Osteocyte (in vitro differentiated cells): ENCODE measurements at regions not wholly inside any gene's neighbourhood (a gene's known extent, or its start where the extent isn't known, plus 50 kb on each side); places are given as distances from the start of the nearest gene placed in this dataset.

Experiments used
- DNase-seq: peaks from one replicate; pipeline ENCODE4 v3.0.0; 2021; ENCODE audit warnings: mixed read lengths; ENCODE audit not compliant: unreplicated experiment; ENCODE audit errors: extremely low spot score
- H3K27ac Mint-ChIP-seq: one replicate; pipeline ENCODE4 v1.8.0; 2021; ENCODE audit warnings: mild to moderate bottlenecking, mixed read lengths; ENCODE audit not compliant: unreplicated experiment
- H3K27me3 Mint-ChIP-seq: one replicate; pipeline ENCODE4 v1.8.0; 2021; ENCODE audit warnings: mixed read lengths; ENCODE audit not compliant: unreplicated experiment
- H3K36me3 Mint-ChIP-seq: one replicate; pipeline ENCODE4 v1.8.0; 2021; ENCODE audit warnings: mixed read lengths; ENCODE audit not compliant: unreplicated experiment
- H3K4me1 Mint-ChIP-seq: one replicate; pipeline ENCODE4 v1.8.0; 2021; ENCODE audit warnings: mixed read lengths; ENCODE audit not compliant: unreplicated experiment
- H3K4me3 Mint-ChIP-seq: one replicate; pipeline ENCODE4 v1.8.0; 2021; ENCODE audit warnings: mild to moderate bottlenecking, moderate library complexity, mixed read lengths; ENCODE audit not compliant: unreplicated experiment
- H3K9me3 Mint-ChIP-seq: one replicate; pipeline ENCODE4 v1.8.0; 2021; ENCODE audit warnings: mixed read lengths; ENCODE audit not compliant: unreplicated experiment
- TF ChIP-seq, protein P1 (sequence below): fragments of 200-600 bp; sonication (generic); IDR thresholded peaks from 2 replicates; pipeline ENCODE4 v1.5.0; 2021; ENCODE audit warnings: antibody characterized with exemption, mild to moderate bottlenecking, moderate library complexity

DNA sequence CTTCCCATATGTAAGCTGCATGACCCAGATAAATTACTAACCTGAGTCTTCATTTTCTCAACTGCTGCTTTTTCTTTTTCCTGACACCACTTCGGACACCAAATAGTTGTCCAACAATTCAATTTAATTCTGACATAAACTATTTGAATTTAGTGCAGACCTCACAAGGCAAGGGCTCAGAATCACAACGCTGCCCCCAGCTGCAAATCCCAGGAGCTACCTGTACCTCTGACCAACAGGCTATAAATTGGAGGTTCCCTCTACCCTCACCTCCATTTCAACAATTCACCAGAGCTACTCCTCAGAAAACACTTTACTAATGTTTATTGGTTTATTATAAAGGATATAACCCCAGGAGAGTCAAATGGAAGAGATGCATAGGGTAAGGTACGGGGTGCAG, 737.6 kb downstream of the NTRK3 start:
- no peak for DNase-seq
- no peak overlapping the region for H3K27ac Mint-ChIP-seq
- H3K4me1 Mint-ChIP-seq: no peaks in the 10 kb centered on the region
- no peaks in the 10 kb centered on the region for H3K27me3 Mint-ChIP-seq
- peaks cover 28% of the 10 kb centered on the region for H3K9me3 Mint-ChIP-seq
- TF ChIP-seq, protein P1, sequence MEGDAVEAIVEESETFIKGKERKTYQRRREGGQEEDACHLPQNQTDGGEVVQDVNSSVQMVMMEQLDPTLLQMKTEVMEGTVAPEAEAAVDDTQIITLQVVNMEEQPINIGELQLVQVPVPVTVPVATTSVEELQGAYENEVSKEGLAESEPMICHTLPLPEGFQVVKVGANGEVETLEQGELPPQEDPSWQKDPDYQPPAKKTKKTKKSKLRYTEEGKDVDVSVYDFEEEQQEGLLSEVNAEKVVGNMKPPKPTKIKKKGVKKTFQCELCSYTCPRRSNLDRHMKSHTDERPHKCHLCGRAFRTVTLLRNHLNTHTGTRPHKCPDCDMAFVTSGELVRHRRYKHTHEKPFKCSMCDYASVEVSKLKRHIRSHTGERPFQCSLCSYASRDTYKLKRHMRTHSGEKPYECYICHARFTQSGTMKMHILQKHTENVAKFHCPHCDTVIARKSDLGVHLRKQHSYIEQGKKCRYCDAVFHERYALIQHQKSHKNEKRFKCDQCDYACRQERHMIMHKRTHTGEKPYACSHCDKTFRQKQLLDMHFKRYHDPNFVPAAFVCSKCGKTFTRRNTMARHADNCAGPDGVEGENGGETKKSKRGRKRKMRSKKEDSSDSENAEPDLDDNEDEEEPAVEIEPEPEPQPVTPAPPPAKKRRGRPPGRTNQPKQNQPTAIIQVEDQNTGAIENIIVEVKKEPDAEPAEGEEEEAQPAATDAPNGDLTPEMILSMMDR: no peak
- H3K36me3 Mint-ChIP-seq: no peaks in the 10 kb centered on the region
- no peak overlapping the region for H3K4me3 Mint-ChIP-seq

GRCh38 chr15:87508086-87508485, 748.5 kb downstream of the NTRK3 start:
- H3K27me3 Mint-ChIP-seq: no peaks in the 10 kb centered on the region
- TF ChIP-seq, protein P1: no peak
- no peaks in the 10 kb centered on the region for H3K36me3 Mint-ChIP-seq
- H3K27ac Mint-ChIP-seq: no peak overlapping the region
- H3K4me1 Mint-ChIP-seq: no peaks in the 10 kb centered on the region
- peaks cover 32% of the 10 kb centered on the region for H3K9me3 Mint-ChIP-seq
- no peak for DNase-seq
- no peak overlapping the region for H3K4me3 Mint-ChIP-seq

DNA sequence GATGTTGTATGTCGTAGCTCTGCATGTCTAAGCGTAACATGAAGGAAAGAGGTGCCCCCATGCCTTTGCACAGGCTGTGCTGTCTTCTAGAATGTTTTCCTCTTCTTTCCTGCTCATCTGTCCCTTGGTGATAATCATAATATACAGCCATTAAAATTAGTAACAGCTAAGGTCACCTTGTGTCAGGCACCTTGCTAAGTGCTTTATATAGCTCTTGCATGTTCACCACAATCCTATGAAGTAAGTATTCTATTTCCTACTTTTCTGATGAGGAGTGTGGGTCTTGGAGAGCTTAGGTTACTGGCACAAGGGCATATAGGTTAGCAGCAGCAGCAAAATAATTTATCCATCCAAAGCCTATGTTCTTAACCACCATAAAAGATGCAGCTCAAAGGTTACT, 754.4 kb downstream of the NTRK3 start:
- no peak for DNase-seq
- Mint-ChIP-seq H3K9me3 (peaks cover 21% of the 10 kb centered on the region), H3K4me1 (no peaks in the 10 kb centered on the region), H3K27me3 (no peaks in the 10 kb centered on the region), H3K27ac (no peak overlapping the region), H3K4me3 (no peak overlapping the region), H3K36me3 (no peaks in the 10 kb centered on the region)
- TF ChIP-seq, protein P1: no peak

DNA sequence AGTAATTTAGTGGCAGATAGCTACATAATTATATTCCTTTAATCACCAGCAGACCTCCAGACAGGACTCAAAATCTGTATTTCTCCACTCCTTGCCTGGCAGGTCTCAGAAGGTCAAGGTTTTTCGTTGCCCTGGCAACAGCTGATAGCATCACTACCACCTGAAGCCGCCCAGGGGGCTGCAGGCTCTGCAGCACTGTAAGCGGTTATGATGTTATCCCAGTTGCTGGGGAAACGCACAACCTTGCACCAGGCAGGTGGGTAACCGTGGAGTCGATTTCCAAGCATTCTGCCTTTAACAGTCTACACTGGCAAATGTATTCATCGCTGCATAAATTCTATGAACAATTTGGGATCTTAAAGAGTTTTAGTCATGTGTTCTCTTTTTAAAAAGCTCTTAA, 756.3 kb downstream of the NTRK3 start:
- TF ChIP-seq, protein P1: no peak
- Mint-ChIP-seq H3K4me1 (no peaks in the 10 kb centered on the region), H3K4me3 (no peak overlapping the region), H3K36me3 (no peaks in the 10 kb centered on the region), H3K9me3 (peaks cover 24% of the 10 kb centered on the region), H3K27ac (no peak overlapping the region), H3K27me3 (no peaks in the 10 kb centered on the region)
- no peak for DNase-seq

DNA sequence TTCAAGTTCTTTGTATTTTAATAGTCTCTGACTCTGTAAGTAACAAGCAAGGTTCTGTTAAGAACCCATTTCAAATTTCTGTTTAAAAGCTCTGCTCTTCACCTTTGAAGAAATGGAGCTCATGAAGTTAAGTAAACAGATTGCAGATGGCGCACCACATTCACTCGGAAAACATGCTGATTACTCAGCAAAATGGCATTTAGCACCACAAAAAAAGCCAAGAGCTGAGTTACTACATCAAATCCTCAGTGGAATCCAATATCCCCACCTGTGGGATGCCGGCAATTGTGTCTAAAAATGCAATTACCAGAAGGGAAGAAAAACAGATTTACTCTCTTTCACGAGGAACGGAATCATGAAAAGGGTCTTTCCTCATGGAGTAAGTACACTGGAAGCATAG, 758.0 kb downstream of the NTRK3 start:
- H3K4me3 Mint-ChIP-seq: no peak overlapping the region
- no peaks in the 10 kb centered on the region for H3K4me1 Mint-ChIP-seq
- no peaks in the 10 kb centered on the region for H3K36me3 Mint-ChIP-seq
- H3K9me3 Mint-ChIP-seq: peaks cover 28% of the 10 kb centered on the region
- H3K27ac Mint-ChIP-seq: no peak overlapping the region
- H3K27me3 Mint-ChIP-seq: no peaks in the 10 kb centered on the region
- TF ChIP-seq, protein P1: no peak
- no peak for DNase-seq
